Endothelial cell of umbilical vein (primary cell): ENCODE measurements at regions not wholly inside any gene's neighbourhood (a gene's known extent, or its start where the extent isn't known, plus 50 kb on each side); places are given as distances from the start of the nearest gene placed in this dataset.

Experiments used
- EZH2 ChIP-seq: IDR thresholded peaks from 2 replicates; pipeline ENCODE4 v1.6.1; 2012; ENCODE audit warnings: borderline replicate concordance, low read depth, mild to moderate bottlenecking, moderate library complexity, low read length, inconsistent platforms; ENCODE audit not compliant: severe bottlenecking
- FOS ChIP-seq: IDR thresholded peaks from 2 replicates; pipeline ENCODE4 v1.6.1; 2011; ENCODE audit warnings: mild to moderate bottlenecking, low read length, moderate library complexity, borderline replicate concordance; ENCODE audit not compliant: insufficient read depth
- GATA2 ChIP-seq: IDR thresholded peaks from 2 replicates; pipeline ENCODE4 v1.7.0; 2011; ENCODE audit warnings: low read depth, mild to moderate bottlenecking, moderate library complexity, mixed read lengths, low read length; ENCODE audit not compliant: insufficient read length, insufficient read depth
- JUN ChIP-seq: IDR thresholded peaks from 2 replicates; pipeline ENCODE4 v1.6.1; 2011; ENCODE audit warnings: borderline replicate concordance, low read depth; ENCODE audit not compliant: insufficient read length, insufficient read depth
- MYC ChIP-seq: IDR thresholded peaks from one replicate; pipeline ENCODE4 v1.6.1; 2011; ENCODE audit warnings: mild to moderate bottlenecking, low read depth, low read length
- POLR2A ChIP-seq: IDR thresholded peaks from 2 replicates; pipeline ENCODE4 v1.6.1; 2012; ENCODE audit warnings: low read depth, mild to moderate bottlenecking, control low read depth, low read length
- POLR2AphosphoS5 ChIP-seq: IDR thresholded peaks from 2 replicates; pipeline ENCODE4 v1.6.1; 2012; ENCODE audit warnings: low read depth, mild to moderate bottlenecking, control low read depth, low read length, moderate library complexity; ENCODE audit not compliant: insufficient read depth
- TF ChIP-seq, protein P1 (sequence below), 2 donors: IDR thresholded peaks; 1 replicate in 1 of 2; 2 replicates in 1 of 2; pipeline ENCODE4 v1.5.1; 2011; ENCODE audit warnings: low read length in 2 of 2, mild to moderate bottlenecking in 2 of 2, moderate library complexity in 2 of 2, control low read depth in 1 of 2, inconsistent platforms in 1 of 2, low read depth in 1 of 2; ENCODE audit not compliant: insufficient read depth in 1 of 2; ENCODE audit errors: extremely low read depth in 1 of 2
- TF ChIP-seq, protein P2 (sequence below): IDR thresholded peaks from 2 replicates; pipeline ENCODE4 v1.6.1; 2011; ENCODE audit not compliant: insufficient read depth, insufficient read length

DNA sequence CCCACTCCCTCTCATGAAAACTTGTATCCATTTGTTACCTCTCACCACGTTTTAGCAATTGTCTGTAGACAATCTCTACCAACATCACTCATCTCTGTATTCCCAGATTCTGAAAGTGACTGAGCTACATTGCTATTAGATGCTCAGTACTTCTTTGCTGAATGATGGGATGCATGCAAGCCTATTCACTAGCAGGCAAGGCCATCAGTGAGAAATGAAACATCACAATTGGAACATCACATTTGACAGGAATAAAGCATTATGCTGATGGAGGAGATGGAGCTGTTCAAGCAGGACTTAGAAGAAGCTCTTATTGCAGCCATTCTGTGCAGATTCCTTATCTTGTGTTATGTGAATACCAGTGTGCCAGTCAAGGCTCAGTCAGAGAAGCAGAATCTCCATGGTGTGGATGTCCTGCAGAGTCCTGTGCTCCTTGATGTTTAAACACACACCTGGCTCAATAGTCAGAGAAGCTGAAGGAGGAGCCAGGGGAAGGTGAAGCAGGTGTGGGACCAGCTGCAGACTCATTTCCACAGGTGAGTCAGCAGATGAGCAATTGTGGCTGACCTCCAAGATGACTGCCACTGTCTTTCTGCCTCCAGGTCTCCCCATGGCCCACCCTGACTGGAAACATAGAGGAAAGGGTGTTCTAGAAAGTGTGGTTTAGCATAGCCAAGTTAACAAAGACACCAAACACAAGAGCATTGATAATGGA is 965.5 kb downstream of the GRID1 start:
- no peak for TF ChIP-seq EZH2
- TF ChIP-seq POLR2A = no peak
- TF ChIP-seq, protein P1, sequence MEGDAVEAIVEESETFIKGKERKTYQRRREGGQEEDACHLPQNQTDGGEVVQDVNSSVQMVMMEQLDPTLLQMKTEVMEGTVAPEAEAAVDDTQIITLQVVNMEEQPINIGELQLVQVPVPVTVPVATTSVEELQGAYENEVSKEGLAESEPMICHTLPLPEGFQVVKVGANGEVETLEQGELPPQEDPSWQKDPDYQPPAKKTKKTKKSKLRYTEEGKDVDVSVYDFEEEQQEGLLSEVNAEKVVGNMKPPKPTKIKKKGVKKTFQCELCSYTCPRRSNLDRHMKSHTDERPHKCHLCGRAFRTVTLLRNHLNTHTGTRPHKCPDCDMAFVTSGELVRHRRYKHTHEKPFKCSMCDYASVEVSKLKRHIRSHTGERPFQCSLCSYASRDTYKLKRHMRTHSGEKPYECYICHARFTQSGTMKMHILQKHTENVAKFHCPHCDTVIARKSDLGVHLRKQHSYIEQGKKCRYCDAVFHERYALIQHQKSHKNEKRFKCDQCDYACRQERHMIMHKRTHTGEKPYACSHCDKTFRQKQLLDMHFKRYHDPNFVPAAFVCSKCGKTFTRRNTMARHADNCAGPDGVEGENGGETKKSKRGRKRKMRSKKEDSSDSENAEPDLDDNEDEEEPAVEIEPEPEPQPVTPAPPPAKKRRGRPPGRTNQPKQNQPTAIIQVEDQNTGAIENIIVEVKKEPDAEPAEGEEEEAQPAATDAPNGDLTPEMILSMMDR (IDR thresholded peaks at IDR 0.05; ENCODE audit: extremely low read depth in 1 of 2, insufficient read depth in 1 of 2, low read depth in 1 of 2, low read length in 2 of 2) = no peak
- no peak for TF ChIP-seq FOS
- no peak for TF ChIP-seq POLR2AphosphoS5
- TF ChIP-seq, protein P2, sequence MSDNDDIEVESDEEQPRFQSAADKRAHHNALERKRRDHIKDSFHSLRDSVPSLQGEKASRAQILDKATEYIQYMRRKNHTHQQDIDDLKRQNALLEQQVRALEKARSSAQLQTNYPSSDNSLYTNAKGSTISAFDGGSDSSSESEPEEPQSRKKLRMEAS = no peak
- no peak for TF ChIP-seq MYC
- TF ChIP-seq GATA2 = no peak
- no peak for TF ChIP-seq JUN
